Fibroblast of mammary gland (primary cell): ENCODE measurements at regions not wholly inside any gene's neighbourhood (a gene's known extent, or its start where the extent isn't known, plus 50 kb on each side); places are given as distances from the start of the nearest gene placed in this dataset.
A peak's percentile ranks its signal among the peaks of the same experiment; 100 is the strongest.

Experiments
- DNase-seq: peaks from one replicate; pipeline ENCODE4 v3.0.0-alpha.2; 2010; ENCODE audit warnings: low read depth
- H3K4me3 ChIP-seq: 2 replicates; pipeline ENCODE4 v1.5.1; 2011; ENCODE audit warnings: low read depth, mild to moderate bottlenecking, low read length, moderate library complexity; ENCODE audit not compliant: control insufficient read depth
- TF ChIP-seq, protein P1 (sequence below): conservative IDR thresholded peaks from 2 replicates; pipeline ENCODE4 v1.5.1; 2011; ENCODE audit warnings: low read depth, low read length, inconsistent platforms; ENCODE audit not compliant: control insufficient read depth, insufficient read depth

- DNase-seq, result no peak
- TF ChIP-seq, protein P1, sequence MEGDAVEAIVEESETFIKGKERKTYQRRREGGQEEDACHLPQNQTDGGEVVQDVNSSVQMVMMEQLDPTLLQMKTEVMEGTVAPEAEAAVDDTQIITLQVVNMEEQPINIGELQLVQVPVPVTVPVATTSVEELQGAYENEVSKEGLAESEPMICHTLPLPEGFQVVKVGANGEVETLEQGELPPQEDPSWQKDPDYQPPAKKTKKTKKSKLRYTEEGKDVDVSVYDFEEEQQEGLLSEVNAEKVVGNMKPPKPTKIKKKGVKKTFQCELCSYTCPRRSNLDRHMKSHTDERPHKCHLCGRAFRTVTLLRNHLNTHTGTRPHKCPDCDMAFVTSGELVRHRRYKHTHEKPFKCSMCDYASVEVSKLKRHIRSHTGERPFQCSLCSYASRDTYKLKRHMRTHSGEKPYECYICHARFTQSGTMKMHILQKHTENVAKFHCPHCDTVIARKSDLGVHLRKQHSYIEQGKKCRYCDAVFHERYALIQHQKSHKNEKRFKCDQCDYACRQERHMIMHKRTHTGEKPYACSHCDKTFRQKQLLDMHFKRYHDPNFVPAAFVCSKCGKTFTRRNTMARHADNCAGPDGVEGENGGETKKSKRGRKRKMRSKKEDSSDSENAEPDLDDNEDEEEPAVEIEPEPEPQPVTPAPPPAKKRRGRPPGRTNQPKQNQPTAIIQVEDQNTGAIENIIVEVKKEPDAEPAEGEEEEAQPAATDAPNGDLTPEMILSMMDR, result no peak
Measured at GRCh38 chr6:22875845-22876244, 306.5 kb downstream of the HDGFL1 start.

GRCh38 chr6:22878324-22878701 is 308.9 kb downstream of the HDGFL1 start:
- no peak for DNase-seq
- TF ChIP-seq, protein P1, result no peak
- no peak overlapping the region for H3K4me3 ChIP-seq

More at GRCh38 chr6:22875845-22876244, 306.5 kb downstream of the HDGFL1 start:
- H3K4me3 ChIP-seq, result no peak overlapping the region

DNA sequence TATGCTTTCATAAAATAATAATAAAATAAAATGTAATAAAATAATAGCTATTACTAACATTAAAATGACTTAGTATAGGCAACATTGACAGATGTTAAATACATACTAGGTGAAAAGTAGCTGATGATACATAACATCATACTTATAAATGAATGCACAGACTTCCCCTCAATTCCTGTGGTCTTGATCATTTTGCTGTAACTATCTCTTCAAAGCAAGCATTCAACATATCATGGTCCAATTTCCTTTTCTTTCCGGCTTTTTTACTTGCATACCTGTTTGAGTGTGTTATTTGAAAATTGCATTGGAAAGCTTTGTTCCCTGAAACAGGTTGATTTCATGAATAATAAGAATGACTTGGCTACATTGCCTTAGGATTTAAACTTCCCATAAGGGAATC is 309.3 kb downstream of the HDGFL1 start:
- DNase-seq, result no peak
- TF ChIP-seq, protein P1, result no peak
- no peak overlapping the region for H3K4me3 ChIP-seq

GRCh38 chr6:22880686-22881433 is 311.5 kb downstream of the HDGFL1 start:
- peak; percentile 94 for DNase-seq
- H3K4me3 ChIP-seq, result no peak overlapping the region
- TF ChIP-seq, protein P1, result no peak

DNA sequence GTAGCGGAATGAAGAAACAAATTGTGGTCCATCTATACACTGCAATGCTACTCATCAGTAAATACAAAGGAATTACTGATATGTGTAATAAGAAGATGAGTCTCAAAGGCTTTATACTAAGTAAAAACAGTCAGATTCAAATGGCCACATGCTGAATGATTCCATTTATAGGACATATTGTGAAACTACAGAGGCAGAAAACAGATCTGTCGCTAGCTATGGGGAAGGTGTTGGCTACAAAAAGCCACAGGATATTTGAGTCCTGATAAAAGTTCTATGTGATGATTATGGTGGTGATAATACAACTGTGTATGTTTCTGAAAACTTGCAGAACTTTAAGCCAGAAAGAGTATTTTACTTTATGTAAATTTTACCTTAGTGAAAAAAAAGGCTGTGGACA is 313.2 kb downstream of the HDGFL1 start:
- TF ChIP-seq, protein P1, result no peak
- peak; percentile 18 for DNase-seq
- H3K4me3 ChIP-seq, result no peak overlapping the region

GRCh38 chr6:22883061-22883717 is 313.8 kb downstream of the HDGFL1 start:
- TF ChIP-seq, protein P1, result no peak
- DNase-seq, result no peak
- H3K4me3 ChIP-seq, result no peak overlapping the region
